Stimulated activated CD8-positive, alpha-beta memory T cell treated with anti-CD3 and anti-CD28 coated beads, Interleukin-2, amount 100 ng/mL, for 48 hours (primary cell): ENCODE measurements at regions not wholly inside any gene's neighbourhood (a gene's known extent, or its start where the extent isn't known, plus 50 kb on each side); places are given as distances from the start of the nearest gene placed in this dataset.

Experiments used
- DNase-seq, 2 donors: peaks; one replicate each; pipeline ENCODE4 v3.0.0-alpha.2; 2020; ENCODE audit warnings: low read depth in 2 of 2

DNA sequence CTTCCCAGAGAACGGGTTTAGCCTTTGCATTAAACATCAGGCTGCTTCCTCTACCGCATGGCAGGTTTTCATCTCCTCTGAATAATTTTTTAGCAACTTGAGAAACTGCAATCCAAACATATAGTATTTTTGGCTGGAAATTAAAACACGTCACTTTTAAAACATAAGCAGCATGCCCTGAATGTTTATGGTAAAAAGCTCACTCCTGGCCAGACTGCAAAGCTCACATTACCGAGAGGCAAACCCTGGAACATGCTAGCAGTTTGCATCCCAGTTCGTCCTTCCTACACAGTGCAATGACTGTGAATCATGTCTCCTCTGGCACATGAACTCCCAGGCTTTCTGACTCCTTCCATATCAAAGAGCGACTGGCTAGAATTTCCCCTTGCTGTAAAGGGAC lies 312.3 kb downstream of the RRAGC start:
- DNase-seq = no peak

DNA sequence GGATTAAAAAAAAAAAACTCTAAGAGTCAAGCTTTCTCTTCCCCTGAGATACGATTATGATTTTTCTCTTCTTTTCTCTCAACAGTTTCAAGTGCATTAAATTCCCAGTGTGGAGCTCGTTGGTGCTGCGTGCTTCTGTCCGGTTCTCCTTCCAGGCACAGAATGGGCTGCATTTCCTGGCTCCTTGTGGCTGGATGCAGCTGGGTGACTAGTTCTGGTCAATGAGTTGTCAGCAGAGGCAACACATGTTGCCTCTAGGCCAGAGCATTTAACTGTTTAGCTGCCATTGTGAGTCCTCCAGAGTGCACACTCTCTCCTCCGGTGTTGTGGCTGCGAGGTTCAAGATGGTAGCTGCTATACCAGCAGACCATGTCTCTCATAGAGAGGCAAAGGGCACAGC lies 312.9 kb downstream of the RRAGC start:
- DNase-seq = no peak

DNA sequence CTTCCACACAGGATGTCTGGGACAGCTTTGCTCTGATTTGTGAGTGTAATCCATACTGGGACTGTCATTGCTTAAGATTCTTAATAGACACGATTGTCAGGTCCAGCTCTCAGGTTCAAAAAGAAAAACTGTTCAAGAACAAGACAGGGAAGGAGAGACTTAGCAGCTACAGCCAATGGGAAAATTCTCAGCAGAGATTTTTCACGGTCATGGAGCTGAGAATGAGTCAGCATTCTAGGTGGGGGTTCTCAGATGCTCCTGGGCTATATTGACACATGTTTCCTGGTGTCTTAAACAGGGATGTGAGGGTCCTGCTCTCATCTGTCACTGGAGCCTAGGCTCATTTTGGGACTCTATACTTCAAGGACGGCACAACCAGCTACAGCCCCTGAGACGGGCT lies 318.3 kb downstream of the RRAGC start:
- DNase-seq = no peak

DNA sequence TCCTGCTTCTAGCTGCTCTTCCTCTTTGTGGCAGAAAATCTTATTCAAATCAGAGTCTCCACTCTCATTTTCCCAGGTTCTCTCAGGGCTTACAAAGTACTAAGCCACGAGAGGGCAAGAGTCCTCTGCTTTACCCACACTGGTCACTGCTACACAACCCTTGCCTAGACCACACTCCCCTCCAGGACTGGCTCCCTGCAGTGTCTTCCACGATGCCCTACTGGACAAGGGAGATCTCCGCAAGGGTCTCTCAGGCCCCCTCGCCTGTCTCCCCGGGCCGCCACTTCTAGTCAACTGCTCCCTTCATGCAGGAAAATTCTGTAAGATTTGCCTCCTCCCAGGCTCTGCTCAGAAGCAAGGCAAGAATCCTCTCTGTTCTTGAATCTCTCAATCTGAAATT lies 319.6 kb downstream of the RRAGC start:
- no peak for DNase-seq

DNA sequence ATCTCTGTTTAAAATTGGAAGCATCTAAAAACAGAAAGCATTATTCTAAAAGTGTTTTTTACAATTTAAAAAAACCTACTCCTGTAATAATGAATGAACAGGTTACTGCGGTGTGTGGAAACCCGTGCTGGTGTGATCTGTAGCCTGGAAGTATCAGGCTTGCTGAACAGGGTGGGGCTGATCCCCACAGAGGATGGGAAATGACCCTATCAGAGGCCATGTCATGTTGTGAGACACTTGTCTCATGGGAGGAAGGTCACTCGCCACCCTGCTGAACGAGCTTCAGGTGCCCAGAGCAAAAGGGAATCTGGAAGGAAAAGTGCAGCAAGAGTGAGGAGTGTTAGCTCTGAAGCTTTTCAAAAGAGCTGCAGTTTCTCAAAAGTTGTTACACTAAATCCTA lies 320.7 kb downstream of the RRAGC start:
- no peak for DNase-seq

DNA sequence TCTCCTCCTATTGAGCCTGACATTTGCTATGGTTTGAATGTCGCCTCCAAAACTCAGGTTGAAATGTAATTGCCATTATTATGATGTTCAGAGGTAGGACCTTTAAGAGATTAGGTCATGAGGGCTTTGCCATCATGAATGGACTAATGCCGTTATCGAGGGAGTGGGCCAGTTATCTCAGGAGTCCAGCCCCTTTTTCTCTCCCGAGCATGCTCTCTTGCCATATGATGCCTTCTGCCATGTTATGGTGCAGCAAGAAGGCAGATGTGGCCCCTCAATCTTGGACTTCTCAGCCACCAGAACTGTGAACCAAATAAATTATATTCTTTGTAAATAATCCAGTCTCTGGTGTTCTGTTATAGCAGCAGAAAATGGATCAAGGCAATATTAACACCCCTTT lies 323.5 kb downstream of the RRAGC start:
- no peak for DNase-seq

DNA sequence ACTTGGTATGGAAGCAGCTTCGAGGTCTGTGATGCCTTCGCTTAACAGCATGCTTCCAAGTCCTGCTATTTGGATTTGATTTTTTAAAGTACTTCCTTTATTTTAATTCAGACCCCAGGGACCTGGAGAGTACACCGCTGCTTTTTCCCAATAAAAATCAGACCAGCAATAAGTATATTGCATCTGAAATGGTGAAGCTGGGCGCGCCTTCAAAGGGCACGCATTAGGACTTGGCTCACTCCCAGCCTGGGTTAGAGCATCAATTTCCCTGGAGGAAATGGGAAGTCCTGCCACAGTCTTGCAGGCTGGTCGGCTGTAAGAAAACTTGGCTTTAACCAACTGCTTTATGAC lies 325.1 kb downstream of the RRAGC start:
- DNase-seq = no peak

DNA sequence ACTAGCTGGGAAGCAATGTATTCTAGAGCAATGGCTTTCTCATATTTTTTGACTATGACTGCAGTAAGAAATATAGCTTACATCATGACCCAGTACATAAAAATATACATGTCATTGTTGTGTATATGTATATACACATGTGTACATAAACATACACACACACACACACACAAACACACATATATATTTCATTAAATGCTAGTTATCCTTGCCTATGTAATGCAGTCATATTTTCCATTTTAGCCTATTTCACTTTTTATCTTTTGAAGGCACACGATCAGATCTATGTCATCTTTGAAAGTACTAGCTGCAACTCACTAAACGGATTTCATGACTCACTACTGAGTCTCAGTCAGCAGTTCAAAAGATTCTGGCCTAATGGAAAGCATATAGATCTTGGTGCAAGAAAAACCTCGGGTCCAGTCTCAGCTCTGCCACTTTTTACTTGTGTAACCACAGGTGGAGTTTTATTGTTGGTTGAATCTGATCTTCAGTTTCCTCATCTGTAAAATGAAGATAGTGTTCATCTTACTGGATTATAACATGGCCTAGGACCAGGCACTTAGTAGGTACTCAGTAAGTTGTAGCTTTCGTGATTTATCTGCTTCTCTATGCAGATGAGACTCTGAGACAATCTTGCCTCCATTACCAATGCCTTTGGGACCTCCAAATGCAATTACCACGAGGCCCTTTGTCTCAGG lies 325.6 kb downstream of the RRAGC start:
- no peak for DNase-seq

DNA sequence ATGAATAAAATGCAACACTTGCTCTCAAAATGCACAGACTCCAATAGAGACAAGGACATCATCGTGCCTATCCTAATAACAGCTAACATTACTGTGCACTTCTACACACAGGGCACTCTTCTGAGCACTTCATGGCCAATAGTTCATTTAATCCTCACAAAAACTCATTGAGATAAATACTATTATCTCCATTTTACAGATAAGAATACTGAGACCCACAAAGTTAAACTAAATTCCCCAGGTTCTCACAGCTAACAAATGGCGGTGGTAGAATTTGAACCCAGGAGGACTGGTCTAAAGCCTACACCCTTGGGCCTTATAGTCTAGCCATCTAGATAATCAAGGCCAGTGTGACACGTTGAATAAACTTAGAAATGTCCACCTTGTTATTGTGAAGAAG lies 328.6 kb downstream of the RRAGC start:
- DNase-seq = no peak

DNA sequence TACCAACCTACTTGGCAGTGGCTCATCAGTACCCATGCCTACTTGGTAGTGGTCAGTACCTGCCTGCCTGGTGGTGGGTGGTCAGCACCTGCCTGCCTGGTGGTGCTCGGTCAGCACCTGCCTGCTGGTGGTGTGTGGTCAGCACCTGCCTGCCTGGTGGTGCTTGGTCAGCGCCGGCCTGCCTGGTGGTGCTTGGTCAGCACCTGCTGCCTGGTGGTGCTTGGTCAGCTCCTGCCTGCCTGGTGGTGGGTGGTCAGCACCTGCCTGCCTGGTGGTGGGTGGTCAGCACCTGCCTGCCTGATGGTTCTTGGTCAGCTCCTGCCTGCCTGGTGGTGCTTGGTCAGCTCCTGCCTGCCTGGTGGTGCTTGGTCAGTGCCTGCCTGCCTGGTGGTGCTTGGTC lies 329.6 kb downstream of the RRAGC start:
- no peak for DNase-seq

DNA sequence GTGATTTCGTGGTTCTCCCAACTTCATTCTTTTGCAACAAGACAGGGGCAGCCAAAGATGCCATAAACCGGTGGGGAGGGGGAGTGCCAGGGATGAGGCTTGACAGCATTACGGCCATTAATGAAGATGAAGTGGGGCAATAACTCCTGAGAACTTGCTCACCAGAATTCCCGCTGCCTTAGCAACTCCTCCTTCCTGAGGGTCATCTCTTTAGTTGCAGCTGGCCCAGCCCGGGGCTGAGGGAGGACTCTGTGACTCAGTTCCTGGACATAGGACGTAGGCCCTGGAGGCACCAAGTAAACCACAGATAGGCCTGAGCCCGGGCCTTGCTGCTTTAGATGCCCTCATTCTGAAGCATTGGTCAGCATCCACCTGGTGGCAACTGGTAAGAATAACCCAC lies 330.2 kb downstream of the RRAGC start:
- no peak for DNase-seq

DNA sequence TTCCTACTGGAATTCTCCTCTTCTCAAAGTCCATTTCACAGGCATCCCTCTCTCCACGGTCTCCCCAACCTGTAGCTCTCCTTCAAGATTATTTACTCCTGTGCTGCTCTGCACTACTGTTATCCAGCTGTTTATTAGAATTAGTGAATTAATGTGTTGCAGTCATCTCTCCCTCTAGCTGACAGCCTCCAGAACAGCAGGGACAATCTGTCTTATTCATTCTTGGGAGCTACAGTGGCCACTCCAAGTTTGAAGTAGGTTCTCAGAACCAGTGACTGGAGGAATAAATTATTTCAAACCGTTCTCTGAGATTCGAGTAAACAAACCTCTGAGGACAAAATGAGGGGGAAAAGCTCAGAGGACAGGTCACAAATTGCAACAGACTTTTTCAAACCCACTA lies 330.9 kb downstream of the RRAGC start:
- no peak for DNase-seq

DNA sequence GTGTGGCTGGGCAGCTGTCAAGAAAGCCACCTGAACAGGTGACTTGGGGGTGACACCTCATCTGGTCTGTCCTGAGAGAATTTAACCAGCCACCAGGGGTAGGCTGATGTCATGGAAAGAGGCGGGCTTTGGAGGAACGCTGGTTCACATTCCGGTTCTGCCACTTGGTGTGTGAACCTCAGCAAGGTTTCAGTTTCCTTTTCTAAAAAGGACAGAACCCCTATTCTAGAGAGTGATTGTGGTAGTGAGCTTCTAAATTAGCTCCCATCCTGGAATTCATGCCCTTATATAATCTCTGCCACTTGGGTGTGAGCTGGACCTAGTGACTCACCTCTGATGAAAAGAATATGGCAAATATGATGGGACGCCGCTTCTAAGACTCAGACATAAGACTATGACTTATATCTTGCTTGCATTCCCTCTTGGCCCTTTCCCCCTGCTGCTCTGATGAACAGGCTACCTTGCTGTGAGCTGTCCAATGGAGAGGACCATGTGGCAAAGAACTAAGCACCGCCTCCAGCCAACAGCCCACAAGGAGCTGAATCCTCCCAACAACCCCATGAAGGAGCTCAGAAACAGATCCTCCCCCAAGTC lies 332.1 kb downstream of the RRAGC start:
- peak; percentile 27 to 42 for DNase-seq

DNA sequence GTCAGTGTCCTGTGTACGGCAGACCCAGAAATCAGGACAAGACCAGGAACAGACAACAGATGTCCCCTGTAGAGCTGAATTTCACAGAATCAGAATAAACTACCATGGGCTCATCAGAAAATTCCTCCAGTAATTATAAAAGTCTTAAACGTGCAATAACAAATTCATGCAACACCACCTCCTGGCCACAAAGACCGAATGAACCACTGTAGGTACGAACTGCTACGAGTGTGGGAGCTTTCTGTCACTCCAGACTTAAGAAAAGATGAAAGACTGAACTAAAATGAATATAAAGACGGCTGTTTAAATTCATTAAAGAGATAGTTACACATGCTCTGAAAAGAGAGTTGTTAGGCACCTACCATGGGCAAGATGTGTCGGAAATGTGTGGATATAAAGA lies 333.5 kb downstream of the RRAGC start:
- no peak for DNase-seq

DNA sequence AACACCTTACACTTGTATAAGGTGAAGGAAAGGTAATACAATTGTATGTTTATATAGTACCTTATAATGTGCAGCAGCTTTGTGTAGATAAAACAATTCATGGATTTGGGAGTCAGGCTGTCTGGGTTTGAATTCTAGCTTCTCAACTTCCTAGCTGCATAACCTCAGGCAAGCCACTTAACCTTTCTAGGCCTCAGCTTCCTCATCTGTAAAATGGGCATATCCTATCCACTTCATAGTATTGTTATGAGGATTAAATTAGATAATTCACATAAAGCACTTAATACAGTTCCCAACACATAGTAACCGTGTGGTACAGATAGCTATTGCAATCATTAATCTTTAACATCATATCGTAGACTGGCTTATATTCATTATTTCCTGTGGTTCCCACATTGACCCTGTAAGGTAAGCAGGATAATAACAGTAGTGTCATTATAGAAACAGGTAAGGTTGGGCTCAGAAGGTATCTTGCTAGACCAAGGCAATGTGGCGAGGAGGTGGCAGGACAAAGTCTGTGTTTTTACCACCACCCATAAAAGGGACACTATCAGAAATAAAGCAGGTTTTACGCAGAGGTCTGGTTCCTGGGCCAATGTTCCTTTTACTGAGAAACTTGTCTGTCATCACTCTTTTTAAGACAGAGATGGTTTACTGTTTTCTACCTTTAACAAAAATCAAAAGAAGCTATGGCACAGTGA lies 334.1 kb downstream of the RRAGC start:
- DNase-seq = no peak

DNA sequence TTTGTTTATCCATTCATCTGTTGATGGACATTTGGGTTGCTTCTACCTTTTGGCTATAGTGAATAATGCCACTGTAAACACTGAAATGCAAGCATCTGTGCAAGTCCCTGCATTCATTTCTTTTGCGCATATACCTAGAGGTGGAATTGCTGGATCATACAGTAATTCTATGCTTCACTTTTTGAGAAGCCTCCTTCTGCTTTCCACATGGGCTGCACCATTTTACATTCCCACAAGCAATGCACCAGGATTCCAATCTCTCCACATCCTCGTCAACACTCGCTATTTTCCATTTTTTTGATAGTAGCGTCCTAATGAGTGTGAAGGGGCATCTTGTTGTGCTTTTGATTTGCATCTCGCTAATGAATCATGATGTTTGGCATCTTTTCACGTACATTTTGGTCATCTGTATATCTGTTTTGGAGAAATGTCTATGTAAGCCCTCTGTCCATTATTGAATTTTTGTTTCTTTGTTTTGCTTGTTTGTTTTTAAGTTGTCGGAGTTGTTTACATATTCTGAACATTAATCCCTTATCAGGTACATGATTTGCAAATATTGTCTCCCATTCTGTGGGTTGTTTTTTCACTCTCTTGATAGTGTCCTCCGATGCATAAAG lies 335.4 kb downstream of the RRAGC start:
- DNase-seq = no peak

DNA sequence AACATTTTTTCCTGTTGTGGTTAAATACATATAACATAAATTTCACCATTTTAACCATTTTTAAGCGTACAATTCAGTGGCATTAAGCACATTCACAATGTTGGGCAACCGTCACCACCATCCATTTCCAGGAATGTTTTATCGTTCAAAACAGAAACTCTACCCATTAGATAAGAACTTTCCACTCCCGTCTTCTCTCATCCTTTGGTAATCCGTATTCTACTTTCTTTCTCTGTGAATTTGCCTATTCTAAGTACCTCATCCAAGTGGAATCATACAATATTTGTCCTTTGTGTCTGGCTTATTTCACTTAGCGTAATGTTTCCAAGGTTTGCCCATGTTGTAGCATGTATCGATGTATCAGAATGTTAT lies 336.0 kb downstream of the RRAGC start:
- no peak for DNase-seq

DNA sequence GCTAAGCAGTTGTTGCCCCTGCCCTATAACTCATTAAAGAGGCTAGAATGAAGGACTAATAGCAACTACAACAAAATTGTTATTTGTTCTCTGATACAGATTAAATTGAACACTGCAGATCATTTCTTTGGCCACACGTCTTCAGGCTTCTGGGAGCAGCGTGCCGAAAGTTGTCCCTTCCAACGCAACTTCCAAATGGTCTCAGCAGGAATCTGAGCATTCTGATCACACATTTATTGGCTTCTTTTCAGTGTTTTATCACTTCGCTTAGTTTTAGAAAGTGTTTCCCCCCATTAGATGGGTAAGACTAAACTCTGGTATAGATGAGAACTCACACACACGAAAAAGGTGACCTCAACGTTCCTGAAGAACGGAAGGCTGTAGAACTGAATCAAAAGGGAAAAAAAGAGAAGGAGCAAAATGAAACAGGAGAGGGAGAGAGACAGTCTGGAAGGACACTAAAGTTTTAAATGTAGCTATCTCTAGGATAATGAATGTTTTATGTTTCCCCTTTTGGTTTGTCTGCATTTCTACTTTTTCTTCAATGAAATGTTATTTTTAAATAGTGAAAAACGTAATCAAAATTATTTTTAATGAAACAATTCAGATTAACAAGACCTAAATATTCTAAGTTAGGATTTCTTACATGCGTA lies 336.5 kb downstream of the RRAGC start:
- DNase-seq = no peak

DNA sequence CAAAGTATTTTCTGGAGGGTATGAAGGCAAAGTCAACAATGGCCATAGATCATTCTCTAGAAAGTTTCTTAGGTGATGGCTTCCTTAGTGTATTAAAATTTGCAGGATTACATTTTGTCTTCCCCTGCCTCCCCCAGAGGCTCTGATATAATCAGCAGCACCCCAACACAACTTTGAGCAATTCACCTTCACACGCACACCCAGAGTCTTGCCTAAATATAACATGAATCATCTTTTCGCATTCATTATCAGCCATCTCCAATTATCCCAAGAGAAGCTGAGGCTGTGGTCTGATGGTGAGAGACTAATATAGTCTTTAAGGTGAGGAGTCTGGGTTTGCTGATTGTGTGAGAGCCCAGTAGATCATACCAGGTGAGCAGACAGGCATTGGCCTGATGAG lies 343.0 kb downstream of the RRAGC start:
- no peak for DNase-seq

DNA sequence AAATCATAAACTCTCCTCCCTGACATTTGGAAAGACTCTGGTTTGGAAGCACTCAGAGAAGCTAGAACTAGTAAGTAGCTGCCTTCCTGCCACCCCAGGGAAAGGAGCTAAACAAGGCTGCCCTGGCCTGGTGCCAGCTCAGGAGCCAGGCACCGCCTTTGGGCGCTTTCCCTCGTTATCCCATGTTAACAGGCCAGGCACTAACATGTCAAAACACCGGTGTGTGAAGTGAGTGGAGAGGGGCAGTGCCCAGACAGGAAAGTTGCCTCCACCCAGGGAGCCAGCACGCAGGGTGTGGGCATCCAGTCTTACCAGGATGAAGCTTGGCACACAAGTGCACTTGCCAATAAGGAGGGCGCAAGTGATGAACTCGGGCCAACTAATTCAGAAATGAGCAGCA lies 346.8 kb downstream of the RRAGC start:
- DNase-seq = no peak

DNA sequence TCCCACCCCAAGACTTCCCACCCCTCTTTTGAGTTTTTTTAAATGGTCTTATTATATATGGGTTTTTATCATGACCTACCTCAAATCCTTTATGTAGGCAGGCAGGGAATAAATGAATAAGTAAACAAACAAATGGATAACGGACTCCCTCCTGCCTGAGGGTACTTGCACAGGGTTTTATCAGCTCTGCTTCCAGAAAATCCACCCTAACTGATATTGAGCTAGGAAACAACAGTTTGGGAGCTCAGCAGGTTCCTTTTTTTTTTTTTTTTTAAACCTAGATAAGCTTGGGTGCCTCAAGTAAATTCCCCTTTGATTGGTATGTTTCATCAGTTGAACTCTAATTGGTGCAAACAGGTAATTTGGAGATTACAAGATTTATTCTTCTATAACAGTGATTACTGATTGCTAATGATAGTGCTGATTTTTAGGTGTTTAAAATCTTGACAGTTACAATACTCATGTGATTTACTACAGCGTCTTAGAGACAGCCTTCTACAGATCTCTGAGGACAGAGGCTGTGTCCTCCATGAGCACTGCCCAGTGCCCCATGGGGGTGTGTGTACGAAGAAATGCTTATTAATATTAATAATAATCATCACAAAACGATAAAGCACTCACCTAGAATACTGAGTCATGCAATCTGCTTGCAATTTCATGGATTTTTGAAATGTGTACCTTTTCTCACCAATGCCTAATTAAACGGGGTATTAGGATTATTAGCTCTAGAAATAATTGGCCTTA lies 347.4 kb downstream of the RRAGC start:
- DNase-seq = no peak

DNA sequence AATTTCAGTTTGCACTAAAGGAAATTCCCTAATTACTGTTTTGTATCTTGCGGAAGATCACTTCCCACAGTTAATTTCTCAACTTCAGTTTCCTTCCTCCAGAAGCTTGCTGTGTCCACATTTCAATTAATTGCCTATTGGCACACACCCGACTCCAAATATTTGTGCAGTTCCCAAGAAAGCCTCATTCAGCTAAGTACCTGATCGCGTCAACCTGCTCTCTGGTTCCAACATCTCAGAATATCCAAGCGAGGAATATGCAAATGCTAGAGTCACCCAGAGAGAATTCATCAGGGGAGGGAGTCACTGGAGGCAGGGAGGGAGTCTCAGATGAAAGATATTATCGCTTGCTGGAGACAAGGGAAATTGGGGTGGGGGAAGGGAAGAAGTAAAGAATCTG lies 351.3 kb downstream of the RRAGC start:
- DNase-seq = no peak
